ENCODE measurements at regions not wholly inside any gene's neighbourhood (a gene's known extent, or its start where the extent isn't known, plus 50 kb on each side); places are given as distances from the start of the nearest gene placed in this dataset.

DNA sequence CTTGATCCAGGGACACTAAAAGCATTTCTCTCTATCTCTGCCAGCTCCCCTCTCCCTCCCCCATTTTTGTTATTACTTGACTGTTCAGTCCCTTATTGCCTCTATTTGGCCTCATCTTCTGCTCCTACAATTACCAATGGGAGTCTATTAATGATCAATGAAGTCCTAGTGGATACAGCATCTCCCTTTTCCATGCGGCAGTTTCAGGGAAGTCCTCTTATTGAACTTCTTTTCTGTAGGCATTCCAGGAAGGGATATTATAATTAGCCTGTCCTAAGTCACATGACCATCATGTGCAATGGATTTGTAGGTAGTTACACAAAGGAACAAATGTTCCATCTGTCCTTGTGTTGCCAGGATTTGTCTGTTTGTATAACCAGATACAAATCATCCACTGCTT lies 495.1 kb upstream of the CNTNAP5 start:
- Histone ChIP-seq H3K36me3 (no peaks in the 10 kb centered on the region), H3K27ac (no peak overlapping the region), H3K27me3 (no peaks in the 10 kb centered on the region), H3K4me3 (no peak overlapping the region), H3K9me3 (peaks cover 0 to 5% (median 4%) of the 10 kb centered on the region in 3 donors), H3K4me1 (no peaks in the 10 kb centered on the region)
- 64 to 94% methylated on average over 1 of the region's 1 CpG for WGBS, 2 donors
- intact Hi-C loops (cut with DNase I), result no loop called here
- TF ChIP-seq POLR2A (IDR thresholded peaks at IDR 0.05), result no peak
- TF ChIP-seq, protein P1, sequence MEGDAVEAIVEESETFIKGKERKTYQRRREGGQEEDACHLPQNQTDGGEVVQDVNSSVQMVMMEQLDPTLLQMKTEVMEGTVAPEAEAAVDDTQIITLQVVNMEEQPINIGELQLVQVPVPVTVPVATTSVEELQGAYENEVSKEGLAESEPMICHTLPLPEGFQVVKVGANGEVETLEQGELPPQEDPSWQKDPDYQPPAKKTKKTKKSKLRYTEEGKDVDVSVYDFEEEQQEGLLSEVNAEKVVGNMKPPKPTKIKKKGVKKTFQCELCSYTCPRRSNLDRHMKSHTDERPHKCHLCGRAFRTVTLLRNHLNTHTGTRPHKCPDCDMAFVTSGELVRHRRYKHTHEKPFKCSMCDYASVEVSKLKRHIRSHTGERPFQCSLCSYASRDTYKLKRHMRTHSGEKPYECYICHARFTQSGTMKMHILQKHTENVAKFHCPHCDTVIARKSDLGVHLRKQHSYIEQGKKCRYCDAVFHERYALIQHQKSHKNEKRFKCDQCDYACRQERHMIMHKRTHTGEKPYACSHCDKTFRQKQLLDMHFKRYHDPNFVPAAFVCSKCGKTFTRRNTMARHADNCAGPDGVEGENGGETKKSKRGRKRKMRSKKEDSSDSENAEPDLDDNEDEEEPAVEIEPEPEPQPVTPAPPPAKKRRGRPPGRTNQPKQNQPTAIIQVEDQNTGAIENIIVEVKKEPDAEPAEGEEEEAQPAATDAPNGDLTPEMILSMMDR (IDR thresholded peaks at IDR 0.05), result no peak
- no peak for DNase-seq

DNA sequence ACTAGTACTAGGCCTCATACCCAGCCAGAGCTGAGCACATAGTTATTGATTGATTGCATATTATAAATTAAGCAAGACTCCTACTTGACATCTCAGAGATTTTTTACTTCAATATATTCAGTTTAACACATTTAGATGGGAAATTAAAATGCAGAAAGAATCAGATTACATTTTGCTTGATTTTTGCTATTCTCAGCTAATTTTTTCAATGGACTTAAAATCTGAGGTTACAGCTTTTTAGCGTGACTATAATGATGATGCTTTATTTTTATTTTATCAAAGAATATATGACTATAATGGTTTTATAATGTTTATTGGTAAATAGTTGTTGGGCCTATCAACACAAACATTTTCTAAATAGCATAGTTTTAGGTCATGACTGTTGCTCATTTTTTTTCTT lies 493.0 kb upstream of the CNTNAP5 start:
- Histone ChIP-seq H3K4me1 (no peaks in the 10 kb centered on the region), H3K27ac (no peak overlapping the region), H3K36me3 (no peaks in the 10 kb centered on the region), H3K4me3 (no peak overlapping the region), H3K27me3 (no peaks in the 10 kb centered on the region), H3K9me3 (peaks cover 0 to 5% (median 0%) of the 10 kb centered on the region in 3 donors)
- no peak for DNase-seq
- WGBS, 2 donors, result 80 to 90% methylated on average over 1 of the region's 1 CpG
- intact Hi-C loops (cut with DNase I), result no loop called here
- no peak for TF ChIP-seq POLR2A (IDR thresholded peaks at IDR 0.05)
- TF ChIP-seq, protein P1 (IDR thresholded peaks at IDR 0.05), result no peak

DNA sequence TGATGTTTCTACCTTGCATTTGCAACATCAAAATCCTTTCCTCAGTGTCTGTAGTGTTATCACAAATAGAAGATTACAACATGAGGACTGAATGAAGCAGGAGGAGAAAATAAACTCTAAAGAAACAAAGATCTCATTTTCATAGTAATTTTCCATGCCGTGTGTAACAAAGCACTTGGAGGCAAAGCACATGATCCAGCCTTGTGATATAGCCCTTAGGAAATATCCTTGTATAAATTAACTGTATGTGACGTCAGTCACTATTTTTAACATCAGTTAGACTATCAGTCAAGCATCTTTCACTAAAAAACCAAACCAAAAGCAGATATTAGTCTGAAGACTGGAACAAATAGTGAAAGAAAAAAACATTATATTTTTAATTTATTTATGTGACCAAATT lies 492.1 kb upstream of the CNTNAP5 start:
- Histone ChIP-seq H3K36me3 (no peaks in the 10 kb centered on the region), H3K4me1 (no peaks in the 10 kb centered on the region), H3K4me3 (no peak overlapping the region), H3K27me3 (no peaks in the 10 kb centered on the region), H3K9me3 (peaks cover 0 to 5% (median 0%) of the 10 kb centered on the region in 3 donors), H3K27ac (no peak overlapping the region)
- 41 to 51% methylated on average over 2 of the region's 2 CpGs for WGBS, 2 donors
- no peak for DNase-seq
- intact Hi-C loops (cut with DNase I), result no loop called here
- no peak for TF ChIP-seq POLR2A (IDR thresholded peaks at IDR 0.05)
- TF ChIP-seq, protein P1 (IDR thresholded peaks at IDR 0.05), result no peak

DNA sequence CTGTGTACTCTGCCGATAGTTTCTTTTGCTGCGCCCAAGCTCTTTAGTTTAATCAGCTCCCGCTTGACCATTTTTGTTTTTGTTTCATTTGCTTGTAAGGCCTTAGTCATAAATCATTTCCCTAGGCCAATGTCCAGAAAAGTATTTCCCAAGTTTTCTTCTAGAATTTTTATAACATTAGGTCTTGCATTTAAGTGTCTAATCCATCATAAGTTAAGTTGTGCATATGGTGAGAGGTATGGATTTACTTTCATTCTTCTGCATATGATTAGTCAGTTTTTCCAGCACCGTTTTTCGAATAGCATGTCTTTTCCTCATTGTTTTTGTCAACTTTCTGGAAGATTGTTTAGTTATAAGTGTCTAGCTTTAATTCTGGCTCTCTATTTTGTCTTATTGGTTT lies 484.8 kb upstream of the CNTNAP5 start:
- WGBS, 2 donors, result 62 to 64% methylated on average over 5 of the region's 5 CpGs
- Histone ChIP-seq H3K4me3 (no peak overlapping the region), H3K36me3 (no peaks in the 10 kb centered on the region), H3K27ac (no peak overlapping the region), H3K4me1 (no peaks in the 10 kb centered on the region), H3K27me3 (no peaks in the 10 kb centered on the region), H3K9me3 (no peaks in the 10 kb centered on the region)
- no peak for TF ChIP-seq POLR2A (IDR thresholded peaks at IDR 0.05)
- TF ChIP-seq, protein P1 (IDR thresholded peaks at IDR 0.05), result no peak
- DNase-seq, result no peak
- intact Hi-C loops (cut with DNase I), result no loop called here

DNA sequence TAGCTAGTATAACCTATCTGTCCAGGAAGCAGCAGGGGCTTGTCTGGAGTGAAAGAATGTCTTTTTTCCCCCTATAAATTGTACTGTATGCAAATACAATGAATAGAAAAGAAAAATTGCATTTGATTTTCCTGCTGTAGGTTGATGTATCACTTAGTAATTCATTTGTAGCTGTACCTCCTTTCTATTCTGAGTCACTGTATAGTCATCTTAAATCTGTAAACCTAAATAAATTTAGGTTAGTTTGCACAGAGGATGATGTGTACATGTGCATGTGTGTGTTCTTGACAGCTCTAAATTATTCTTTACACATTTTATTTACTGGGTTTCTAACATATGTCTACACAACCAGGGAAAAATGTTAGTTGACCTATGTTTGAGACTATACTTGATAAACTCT lies 478.7 kb upstream of the CNTNAP5 start:
- Histone ChIP-seq H3K36me3 (no peaks in the 10 kb centered on the region), H3K9me3 (no peaks in the 10 kb centered on the region), H3K27me3 (no peaks in the 10 kb centered on the region), H3K4me1 (no peaks in the 10 kb centered on the region), H3K27ac (no peak overlapping the region), H3K4me3 (no peak overlapping the region)
- no peak for TF ChIP-seq POLR2A (IDR thresholded peaks at IDR 0.05)
- TF ChIP-seq, protein P1 (IDR thresholded peaks at IDR 0.05), result no peak
- intact Hi-C loops (cut with DNase I), result no loop called here
- DNase-seq, result no peak

Measured in esophagus squamous epithelium (tissue), 5 donors.